HL-60 (cell line): ENCODE measurements at regions not wholly inside any gene's neighbourhood (a gene's known extent, or its start where the extent isn't known, plus 50 kb on each side); places are given as distances from the start of the nearest gene placed in this dataset.

Experiments
- DNase-seq, 2 experiments: peaks; one replicate each; pipeline ENCODE4 v3.0.0-alpha.2; 2010 to 2020; ENCODE audit warnings: low read depth in 1 of 2, low spot score in 1 of 2
- H3K27ac ChIP-seq: fragments of 250-450 bp; sonication (Bioruptor Pico); replicated peaks from 2 replicates; pipeline ENCODE4 v1.5.1; 2020; ENCODE audit warnings: mild to moderate bottlenecking, moderate library complexity
- H3K27me3 ChIP-seq: fragments of 250-450 bp; sonication (Bioruptor Pico); 2 replicates; pipeline ENCODE4 v1.5.1; 2021; ENCODE audit warnings: mild to moderate bottlenecking, moderate library complexity; ENCODE audit not compliant: insufficient read depth, poor library complexity, severe bottlenecking
- H3K4me3 ChIP-seq: replicated peaks from 2 replicates; pipeline ENCODE4 v1.5.1; 2011; ENCODE audit warnings: mild to moderate bottlenecking, control low read depth, low read length; ENCODE audit not compliant: insufficient read depth
- GABPA ChIP-seq: IDR thresholded peaks from 2 replicates; pipeline ENCODE4 v1.6.1; 2012; ENCODE audit warnings: low read depth
- POLR2AphosphoS5 ChIP-seq: IDR thresholded peaks from 2 replicates; pipeline ENCODE4 v1.6.1; 2012; ENCODE audit warnings: low read depth
- SPI1 ChIP-seq: IDR thresholded peaks from 2 replicates; pipeline ENCODE4 v1.6.1; 2012; ENCODE audit warnings: low read depth, mild to moderate bottlenecking, borderline replicate concordance
- TF ChIP-seq, protein P1 (sequence below): IDR thresholded peaks from one replicate; pipeline ENCODE4 v1.5.1; 2011; ENCODE audit warnings: low read length, control low read depth, inconsistent platforms; ENCODE audit not compliant: insufficient read depth
- TF ChIP-seq, protein P2 (sequence below): IDR thresholded peaks from 2 replicates; pipeline ENCODE4 v1.6.1; 2012; ENCODE audit warnings: low read depth; ENCODE audit not compliant: insufficient replicate concordance

DNA sequence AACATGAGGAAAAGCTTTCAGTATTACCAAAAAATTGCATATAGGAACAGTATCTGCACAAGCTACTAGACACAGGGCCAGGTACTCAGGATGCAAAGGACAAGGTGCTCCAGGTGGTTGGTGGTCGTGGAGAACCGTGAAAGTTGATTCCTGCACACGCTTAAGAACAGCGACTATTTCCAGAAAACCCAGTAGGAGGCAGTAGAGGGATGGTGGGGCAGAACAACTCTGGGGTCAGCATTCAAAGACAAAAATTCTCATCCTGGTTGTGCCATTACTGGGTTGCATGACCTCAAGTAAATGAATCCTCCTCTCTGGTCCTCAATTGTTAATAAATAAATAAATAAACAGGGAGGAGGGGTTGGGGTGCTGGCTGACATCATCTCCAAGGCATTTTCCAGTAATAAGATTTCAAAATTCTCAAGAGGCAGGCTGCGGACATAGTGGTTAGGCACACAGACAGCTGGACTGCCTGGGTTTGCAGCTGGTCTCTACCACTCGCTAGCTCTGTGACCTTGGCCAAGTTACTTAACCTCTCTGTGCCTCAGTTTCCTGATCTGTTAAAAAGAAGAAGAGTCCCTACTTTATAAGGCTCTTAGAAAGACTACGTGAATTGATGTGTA, 89.6 kb downstream of the ISX start:
- TF ChIP-seq GABPA = no peak
- TF ChIP-seq, protein P1, sequence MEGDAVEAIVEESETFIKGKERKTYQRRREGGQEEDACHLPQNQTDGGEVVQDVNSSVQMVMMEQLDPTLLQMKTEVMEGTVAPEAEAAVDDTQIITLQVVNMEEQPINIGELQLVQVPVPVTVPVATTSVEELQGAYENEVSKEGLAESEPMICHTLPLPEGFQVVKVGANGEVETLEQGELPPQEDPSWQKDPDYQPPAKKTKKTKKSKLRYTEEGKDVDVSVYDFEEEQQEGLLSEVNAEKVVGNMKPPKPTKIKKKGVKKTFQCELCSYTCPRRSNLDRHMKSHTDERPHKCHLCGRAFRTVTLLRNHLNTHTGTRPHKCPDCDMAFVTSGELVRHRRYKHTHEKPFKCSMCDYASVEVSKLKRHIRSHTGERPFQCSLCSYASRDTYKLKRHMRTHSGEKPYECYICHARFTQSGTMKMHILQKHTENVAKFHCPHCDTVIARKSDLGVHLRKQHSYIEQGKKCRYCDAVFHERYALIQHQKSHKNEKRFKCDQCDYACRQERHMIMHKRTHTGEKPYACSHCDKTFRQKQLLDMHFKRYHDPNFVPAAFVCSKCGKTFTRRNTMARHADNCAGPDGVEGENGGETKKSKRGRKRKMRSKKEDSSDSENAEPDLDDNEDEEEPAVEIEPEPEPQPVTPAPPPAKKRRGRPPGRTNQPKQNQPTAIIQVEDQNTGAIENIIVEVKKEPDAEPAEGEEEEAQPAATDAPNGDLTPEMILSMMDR = no peak
- TF ChIP-seq, protein P2, sequence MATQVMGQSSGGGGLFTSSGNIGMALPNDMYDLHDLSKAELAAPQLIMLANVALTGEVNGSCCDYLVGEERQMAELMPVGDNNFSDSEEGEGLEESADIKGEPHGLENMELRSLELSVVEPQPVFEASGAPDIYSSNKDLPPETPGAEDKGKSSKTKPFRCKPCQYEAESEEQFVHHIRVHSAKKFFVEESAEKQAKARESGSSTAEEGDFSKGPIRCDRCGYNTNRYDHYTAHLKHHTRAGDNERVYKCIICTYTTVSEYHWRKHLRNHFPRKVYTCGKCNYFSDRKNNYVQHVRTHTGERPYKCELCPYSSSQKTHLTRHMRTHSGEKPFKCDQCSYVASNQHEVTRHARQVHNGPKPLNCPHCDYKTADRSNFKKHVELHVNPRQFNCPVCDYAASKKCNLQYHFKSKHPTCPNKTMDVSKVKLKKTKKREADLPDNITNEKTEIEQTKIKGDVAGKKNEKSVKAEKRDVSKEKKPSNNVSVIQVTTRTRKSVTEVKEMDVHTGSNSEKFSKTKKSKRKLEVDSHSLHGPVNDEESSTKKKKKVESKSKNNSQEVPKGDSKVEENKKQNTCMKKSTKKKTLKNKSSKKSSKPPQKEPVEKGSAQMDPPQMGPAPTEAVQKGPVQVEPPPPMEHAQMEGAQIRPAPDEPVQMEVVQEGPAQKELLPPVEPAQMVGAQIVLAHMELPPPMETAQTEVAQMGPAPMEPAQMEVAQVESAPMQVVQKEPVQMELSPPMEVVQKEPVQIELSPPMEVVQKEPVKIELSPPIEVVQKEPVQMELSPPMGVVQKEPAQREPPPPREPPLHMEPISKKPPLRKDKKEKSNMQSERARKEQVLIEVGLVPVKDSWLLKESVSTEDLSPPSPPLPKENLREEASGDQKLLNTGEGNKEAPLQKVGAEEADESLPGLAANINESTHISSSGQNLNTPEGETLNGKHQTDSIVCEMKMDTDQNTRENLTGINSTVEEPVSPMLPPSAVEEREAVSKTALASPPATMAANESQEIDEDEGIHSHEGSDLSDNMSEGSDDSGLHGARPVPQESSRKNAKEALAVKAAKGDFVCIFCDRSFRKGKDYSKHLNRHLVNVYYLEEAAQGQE = no peak
- TF ChIP-seq POLR2AphosphoS5 = no peak
- no peak for TF ChIP-seq SPI1
- DNase-seq = no peak
- Histone ChIP-seq H3K27me3 (no peaks in the 10 kb centered on the region), H3K4me3 (no peak overlapping the region), H3K27ac (no peak overlapping the region)

DNA sequence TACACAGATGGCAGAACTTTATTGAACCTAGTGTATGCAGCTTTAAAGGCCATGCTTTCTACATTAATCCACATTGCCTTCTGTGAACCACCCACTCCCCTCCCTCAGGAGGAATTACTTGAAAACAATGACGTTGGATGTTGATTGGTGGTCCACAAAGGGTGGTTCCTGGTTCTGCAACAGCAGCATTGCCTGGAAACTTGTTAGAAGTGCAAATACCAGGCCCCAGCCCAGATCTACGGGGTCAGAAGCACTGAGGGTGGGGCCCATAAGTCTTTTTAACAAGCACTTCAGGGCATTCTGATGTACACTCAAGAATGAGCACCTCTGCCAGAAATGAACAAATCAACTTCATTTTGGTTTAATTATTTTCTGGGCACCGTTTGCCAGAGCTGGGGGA, 91.0 kb downstream of the ISX start:
- no peak for DNase-seq
- H3K4me3 ChIP-seq = no peak overlapping the region
- H3K27ac ChIP-seq = no peak overlapping the region
- H3K27me3 ChIP-seq = no peaks in the 10 kb centered on the region
- TF ChIP-seq, protein P1 = no peak
- TF ChIP-seq POLR2AphosphoS5 = no peak
- TF ChIP-seq SPI1 = no peak
- TF ChIP-seq, protein P2 = no peak

DNA sequence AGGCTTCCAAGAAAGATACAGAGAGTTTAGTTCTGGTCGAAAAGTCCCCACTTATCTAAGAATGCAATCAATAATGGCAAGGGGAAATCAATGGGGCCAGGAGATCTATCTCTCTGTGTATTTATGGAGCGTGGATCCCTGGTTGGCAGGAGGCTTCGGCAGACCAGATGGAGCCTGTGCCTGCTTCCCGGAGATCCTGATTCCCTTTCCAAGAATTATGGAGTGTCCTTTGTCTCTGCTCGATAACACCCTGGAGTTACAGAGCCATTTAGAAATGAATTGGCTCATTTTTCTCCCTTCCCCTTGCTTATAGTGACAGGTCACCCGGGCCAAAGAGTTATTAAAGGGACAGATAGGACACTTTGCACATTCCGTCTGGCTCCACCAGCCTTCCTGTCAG, 92.4 kb downstream of the ISX start:
- TF ChIP-seq, protein P2 = no peak
- TF ChIP-seq, protein P1 = no peak
- TF ChIP-seq SPI1 (no peak), GABPA (no peak), POLR2AphosphoS5 (no peak)

More for the DNA sequence above, 92.4 kb downstream of the ISX start:
- Histone ChIP-seq H3K4me3 (no peak overlapping the region), H3K27ac (no peak overlapping the region), H3K27me3 (no peaks in the 10 kb centered on the region)
- no peak for DNase-seq
